ENCODE measurements at regions not wholly inside any gene's neighbourhood (a gene's known extent, or its start where the extent isn't known, plus 50 kb on each side); places are given as distances from the start of the nearest gene placed in this dataset.

DNA sequence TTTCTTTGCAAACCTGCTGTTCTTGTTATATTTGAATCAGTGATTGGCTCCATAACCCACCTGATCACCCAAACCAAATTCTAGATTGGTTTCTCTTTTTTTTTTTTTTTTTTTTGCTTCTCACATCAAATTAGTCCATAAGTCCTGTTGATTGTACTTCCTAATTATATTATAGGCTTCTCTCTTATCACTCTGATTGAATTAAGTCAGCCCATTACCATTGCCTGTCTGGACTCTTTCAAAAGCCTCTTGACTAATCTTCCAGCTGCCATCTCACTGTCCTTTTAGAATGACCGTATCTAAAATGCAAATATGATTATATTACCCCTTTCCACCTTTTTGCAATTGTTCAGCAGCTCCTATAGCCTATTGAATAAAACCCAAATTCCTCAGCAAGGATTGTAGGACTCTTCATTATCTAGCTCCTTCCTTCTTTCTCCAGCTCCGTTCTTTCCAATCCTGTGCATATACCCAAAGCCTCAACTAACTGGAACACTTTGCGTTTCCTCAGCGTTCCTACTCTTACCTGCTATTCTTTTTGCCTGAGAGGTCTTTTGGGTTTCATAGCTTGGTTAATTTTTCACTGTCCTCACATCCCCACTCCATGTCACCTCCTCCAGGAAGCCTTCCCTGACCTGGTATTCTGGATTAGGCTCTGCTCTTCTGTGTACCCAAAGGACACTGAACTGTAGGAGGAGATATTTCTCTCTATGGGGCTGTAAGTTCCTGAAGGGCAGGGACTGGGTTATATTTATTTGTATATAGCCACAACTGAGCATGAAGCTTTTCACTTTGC, 423.3 kb downstream of the TMEM135 start:
- H3K27me3 ChIP-seq: no peaks in the 10 kb centered on the region
- WGBS, 3 donors: 94 to 97% (median 94%) methylated on average over 4 of the region's 4 CpGs
- no peaks in the 10 kb centered on the region for H3K36me3 ChIP-seq
- intact Hi-C loops (cut with DNase I): no loop called here
- no peak overlapping the region for H3K27ac ChIP-seq
- no peaks in the 10 kb centered on the region for H3K4me1 ChIP-seq (ENCODE audit: insufficient read depth)
- no peaks in the 10 kb centered on the region for H3K9me3 ChIP-seq
- no peak overlapping the region for H3K4me3 ChIP-seq
- TF ChIP-seq, protein P1, sequence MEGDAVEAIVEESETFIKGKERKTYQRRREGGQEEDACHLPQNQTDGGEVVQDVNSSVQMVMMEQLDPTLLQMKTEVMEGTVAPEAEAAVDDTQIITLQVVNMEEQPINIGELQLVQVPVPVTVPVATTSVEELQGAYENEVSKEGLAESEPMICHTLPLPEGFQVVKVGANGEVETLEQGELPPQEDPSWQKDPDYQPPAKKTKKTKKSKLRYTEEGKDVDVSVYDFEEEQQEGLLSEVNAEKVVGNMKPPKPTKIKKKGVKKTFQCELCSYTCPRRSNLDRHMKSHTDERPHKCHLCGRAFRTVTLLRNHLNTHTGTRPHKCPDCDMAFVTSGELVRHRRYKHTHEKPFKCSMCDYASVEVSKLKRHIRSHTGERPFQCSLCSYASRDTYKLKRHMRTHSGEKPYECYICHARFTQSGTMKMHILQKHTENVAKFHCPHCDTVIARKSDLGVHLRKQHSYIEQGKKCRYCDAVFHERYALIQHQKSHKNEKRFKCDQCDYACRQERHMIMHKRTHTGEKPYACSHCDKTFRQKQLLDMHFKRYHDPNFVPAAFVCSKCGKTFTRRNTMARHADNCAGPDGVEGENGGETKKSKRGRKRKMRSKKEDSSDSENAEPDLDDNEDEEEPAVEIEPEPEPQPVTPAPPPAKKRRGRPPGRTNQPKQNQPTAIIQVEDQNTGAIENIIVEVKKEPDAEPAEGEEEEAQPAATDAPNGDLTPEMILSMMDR (IDR thresholded peaks at IDR 0.05): no peak
- TF ChIP-seq EP300 (IDR thresholded peaks at IDR 0.05) (no peak), POLR2A (IDR thresholded peaks at IDR 0.05) (no peak)
- DNase-seq: no peak

DNA sequence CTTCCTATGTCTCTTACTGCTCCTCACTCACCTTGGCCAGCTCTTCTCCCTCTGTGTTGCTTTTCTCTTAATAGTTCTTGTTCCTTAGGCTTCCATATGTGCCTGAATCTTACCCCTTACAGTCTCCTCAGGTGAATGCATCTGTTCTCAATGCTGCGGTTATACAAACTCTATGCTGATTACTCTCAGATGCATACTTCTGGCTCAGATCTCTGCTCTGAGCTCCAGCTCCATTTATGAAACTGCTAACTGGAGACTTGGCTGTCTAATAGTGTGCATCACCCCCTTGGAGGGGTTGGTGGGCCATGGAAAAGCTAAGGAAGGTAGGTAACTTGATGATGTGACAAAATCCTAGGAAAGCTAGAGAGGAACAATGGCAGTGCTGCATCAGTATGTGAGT, 422.5 kb downstream of the TMEM135 start:
- H3K36me3 ChIP-seq: no peaks in the 10 kb centered on the region
- 90 to 93% (median 92%) methylated on average over 1 of the region's 1 CpG for WGBS, 3 donors
- DNase-seq: no peak
- H3K9me3 ChIP-seq: no peaks in the 10 kb centered on the region
- no peak overlapping the region for H3K27ac ChIP-seq
- no peaks in the 10 kb centered on the region for H3K27me3 ChIP-seq
- no peaks in the 10 kb centered on the region for H3K4me1 ChIP-seq (ENCODE audit: insufficient read depth)
- intact Hi-C loops (cut with DNase I): no loop called here
- TF ChIP-seq, protein P1 (IDR thresholded peaks at IDR 0.05): no peak
- no peak for TF ChIP-seq EP300 (IDR thresholded peaks at IDR 0.05)
- TF ChIP-seq POLR2A (IDR thresholded peaks at IDR 0.05): no peak
- H3K4me3 ChIP-seq: no peak overlapping the region

DNA sequence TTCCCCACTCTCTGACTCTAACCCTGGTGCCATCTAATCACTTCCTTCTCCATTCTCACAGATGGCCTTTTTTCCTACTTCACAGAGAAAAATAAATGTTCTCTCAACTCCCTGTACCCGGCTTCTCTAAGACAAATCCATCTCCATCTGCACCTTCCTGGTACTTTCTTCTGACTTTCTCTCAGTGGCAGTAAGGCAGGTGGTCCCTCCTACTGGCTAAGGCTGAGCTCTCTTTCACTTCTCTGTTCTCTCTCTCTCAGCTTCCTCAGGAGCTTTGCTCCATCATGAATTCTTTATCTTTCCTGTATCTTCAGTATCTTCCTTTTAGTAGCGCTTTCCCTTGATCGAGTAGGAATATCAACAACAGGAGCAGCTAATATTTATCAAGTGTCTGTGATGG, 421.6 kb downstream of the TMEM135 start:
- intact Hi-C loops (cut with DNase I): no loop called here
- TF ChIP-seq, protein P1 (IDR thresholded peaks at IDR 0.05): no peak
- TF ChIP-seq EP300 (IDR thresholded peaks at IDR 0.05): no peak
- no peak for TF ChIP-seq POLR2A (IDR thresholded peaks at IDR 0.05)
- H3K27me3 ChIP-seq: no peaks in the 10 kb centered on the region
- H3K27ac ChIP-seq: no peak overlapping the region
- no peaks in the 10 kb centered on the region for H3K36me3 ChIP-seq
- no peaks in the 10 kb centered on the region for H3K9me3 ChIP-seq
- no peak overlapping the region for H3K4me3 ChIP-seq
- H3K4me1 ChIP-seq (ENCODE audit: insufficient read depth): no peaks in the 10 kb centered on the region
- WGBS, 3 donors: 88 to 95% (median 94%) methylated on average over 3 of the region's 3 CpGs
- DNase-seq: no peak

DNA sequence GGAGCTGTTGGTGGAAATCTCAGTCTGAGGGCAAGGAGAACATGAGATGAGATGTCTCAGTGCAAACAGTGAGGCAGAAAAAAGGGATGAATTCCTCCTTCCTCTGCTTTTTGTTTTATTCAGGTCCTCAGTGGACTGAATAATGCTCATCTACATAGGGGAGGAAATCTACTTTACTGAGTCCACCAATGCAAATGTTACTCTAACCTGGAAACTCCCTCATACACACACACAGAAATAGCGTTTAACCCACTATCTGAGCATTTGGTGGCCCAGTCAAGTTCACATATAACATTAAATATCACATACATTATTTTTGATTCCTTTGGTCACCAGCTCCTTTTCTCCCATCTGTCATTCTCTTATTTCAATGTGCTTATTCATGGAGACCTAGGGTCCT, 418.8 kb downstream of the TMEM135 start:
- DNase-seq: no peak
- no peaks in the 10 kb centered on the region for H3K9me3 ChIP-seq
- TF ChIP-seq EP300 (IDR thresholded peaks at IDR 0.05) (no peak), POLR2A (IDR thresholded peaks at IDR 0.05) (no peak)
- TF ChIP-seq, protein P1 (IDR thresholded peaks at IDR 0.05): no peak
- H3K36me3 ChIP-seq: no peaks in the 10 kb centered on the region
- H3K27me3 ChIP-seq: no peaks in the 10 kb centered on the region
- intact Hi-C loops (cut with DNase I): no loop called here
- H3K4me3 ChIP-seq: no peak overlapping the region
- no peaks in the 10 kb centered on the region for H3K4me1 ChIP-seq (ENCODE audit: insufficient read depth)
- WGBS, 3 donors: 85 to 91% (median 85%) methylated on average over 1 of the region's 1 CpG
- H3K27ac ChIP-seq: no peak overlapping the region

All from ovary (tissue), 7 donors.